ENCODE measurements at regions not wholly inside any gene's neighbourhood (a gene's known extent, or its start where the extent isn't known, plus 50 kb on each side); places are given as distances from the start of the nearest gene placed in this dataset.

DNA sequence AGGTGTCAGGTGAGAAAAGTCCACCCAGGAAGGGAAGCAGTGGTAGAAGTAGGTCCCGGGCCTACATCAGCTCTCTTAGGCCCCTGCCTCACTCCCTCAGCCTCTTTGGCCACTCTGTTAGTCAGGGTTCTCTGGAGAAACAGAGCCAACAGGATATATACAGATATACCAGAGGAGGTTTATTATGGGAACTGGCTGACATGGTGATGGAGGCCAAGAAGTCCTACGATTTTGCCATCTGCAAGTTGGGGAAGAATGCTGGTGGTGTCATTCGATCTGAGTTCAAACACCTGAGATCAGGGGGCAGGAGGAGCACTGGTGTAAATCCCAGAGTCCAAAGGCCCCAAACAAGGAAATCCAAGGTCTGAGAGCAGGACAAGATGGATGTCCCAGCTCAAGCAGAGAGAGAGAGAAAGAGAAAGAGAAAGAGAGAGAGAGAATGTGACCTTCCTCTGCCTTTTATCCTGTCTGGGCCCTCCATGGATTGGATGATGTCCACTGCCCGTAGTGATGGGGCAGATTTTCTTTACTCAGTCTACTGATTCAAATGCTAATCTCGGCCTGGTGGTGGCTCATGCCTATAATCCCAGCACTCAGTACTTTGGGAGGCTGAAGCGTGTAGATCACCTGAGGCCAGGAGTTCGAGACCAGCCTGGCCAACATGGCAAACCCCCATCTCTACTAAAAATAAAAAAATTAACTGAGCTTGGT is 111.1 kb upstream of the MYCN start:
- TF ChIP-seq CTCF (IDR thresholded peaks at IDR 0.05) (no peak), EP300 (IDR thresholded peaks at IDR 0.05) (no peak)
